OCI-LY7 (cell line): ENCODE measurements at regions not wholly inside any gene's neighbourhood (a gene's known extent, or its start where the extent isn't known, plus 50 kb on each side); places are given as distances from the start of the nearest gene placed in this dataset.

Source experiments
- BruUV-seq: library from RNA; stranded (reverse); fragments of 400-500 nt; replicated peaks from 2 replicates; lab custom pipeline; 2021; lab: Mats Ljungman, UMichigan
- CTCF ChIA-PET: fragments of 300-600 bp; sonication (Branson Sonifier 250); formaldehyde crosslinking; loops from one replicate; lab custom pipeline; 2022; ENCODE audit warnings: antibody characterized with exemption; ENCODE audit not compliant: unreplicated experiment; lab: Charles Lee
- POLR2A ChIA-PET: fragments of 300-600 bp; sonication (Branson Sonifier 250); formaldehyde crosslinking; loops from one replicate; lab custom pipeline; 2022; ENCODE audit warnings: antibody characterized with exemption; lab: Charles Lee
- DNase-seq: peaks from one replicate; pipeline ENCODE4 v3.0.0-alpha.2; 2015; ENCODE audit warnings: low spot score
- H2AFZ ChIP-seq: fragments of 200-600 bp; sonication (generic), shearing (Covaris generic); 2 replicates; pipeline ENCODE4 v1.6.1; 2014; ENCODE audit warnings: mild to moderate bottlenecking, antibody characterized with exemption, low read length, moderate library complexity
- H3K27ac ChIP-seq: fragments of 200-600 bp; sonication (generic); 2 replicates; pipeline ENCODE4 v1.5.1; 2014; ENCODE audit warnings: mixed run types, low read depth, mild to moderate bottlenecking, moderate library complexity, low read length, inconsistent platforms; ENCODE audit not compliant: poor library complexity, severe bottlenecking
- H3K36me3 ChIP-seq: fragments of 200-600 bp; sonication (generic); 2 replicates; pipeline ENCODE4 v1.6.1; 2014; ENCODE audit warnings: mild to moderate bottlenecking, antibody characterized with exemption, low read length, moderate library complexity, mixed read lengths; ENCODE audit not compliant: insufficient read depth
- H3K4me1 ChIP-seq: fragments of 200-600 bp; sonication (generic); 2 replicates; pipeline ENCODE4 v1.5.1; 2014; ENCODE audit warnings: mild to moderate bottlenecking, low read length; ENCODE audit not compliant: insufficient read depth, poor library complexity, severe bottlenecking
- H3K4me2 ChIP-seq: fragments of 200-600 bp; sonication (generic); 2 replicates; pipeline ENCODE4 v1.6.1; 2014; ENCODE audit warnings: mild to moderate bottlenecking, low read length
- H3K4me3 ChIP-seq: fragments of 200-600 bp; sonication (generic); 2 replicates; pipeline ENCODE4 v1.5.1; 2014; ENCODE audit warnings: mild to moderate bottlenecking, low read depth, low read length; ENCODE audit not compliant: poor library complexity, severe bottlenecking
- H3K79me2 ChIP-seq: fragments of 200-600 bp; sonication (generic); 2 replicates; pipeline ENCODE4 v1.6.1; 2016; ENCODE audit warnings: low read depth, mild to moderate bottlenecking, low read length, moderate library complexity, mixed read lengths; ENCODE audit not compliant: insufficient read depth
- H3K9me2 ChIP-seq: fragments of 200-600 bp; sonication (generic); 2 replicates; pipeline ENCODE4 v1.6.1; 2016; ENCODE audit warnings: mild to moderate bottlenecking, low read length, mixed read lengths; ENCODE audit not compliant: insufficient read depth
- H3K9me3 ChIP-seq: fragments of 200-600 bp; sonication (generic); 2 replicates; pipeline ENCODE4 v1.6.1; 2014; ENCODE audit warnings: mild to moderate bottlenecking, mixed run types, low read length, mixed read lengths
- H4K20me1 ChIP-seq: fragments of 200-600 bp; sonication (generic); 2 replicates; pipeline ENCODE4 v1.6.1; 2014; ENCODE audit warnings: mild to moderate bottlenecking, antibody characterized with exemption, low read length, moderate library complexity, mixed read lengths; ENCODE audit not compliant: insufficient read depth
- CTCF ChIP-seq: fragments of 200-600 bp; sonication (generic); conservative IDR thresholded peaks from 2 replicates; pipeline ENCODE4 v1.5.1; 2014; ENCODE audit warnings: mild to moderate bottlenecking, antibody characterized with exemption, low read length, moderate library complexity, mixed read lengths
- EZH2phosphoT487 ChIP-seq: fragments of 200-600 bp; sonication (generic); IDR thresholded peaks from 2 replicates; pipeline ENCODE4 v1.6.1; 2018; ENCODE audit warnings: low read depth, borderline replicate concordance, mild to moderate bottlenecking, mixed run types, antibody characterized with exemption, low read length, moderate library complexity, mixed read lengths
- intact Hi-C: fragments of 100-400 bp; cut with micrococcal nuclease; formaldehyde crosslinking; loops from one replicate; pipeline ENCODE4 v1.10.0; 2022; ENCODE audit not compliant: unreplicated experiment

- BruUV-seq, result no TSS peak
- POLR2A ChIA-PET, result no interaction called here
- Histone ChIP-seq H3K9me3 (no peaks in the 10 kb centered on the region), H3K27ac (no peak overlapping the region), H3K36me3 (no peaks in the 10 kb centered on the region), H4K20me1 (no peaks in the 10 kb centered on the region), H3K4me2 (no peak overlapping the region), H3K4me3 (no peak overlapping the region), H3K4me1 (no peaks in the 10 kb centered on the region), H3K9me2 (no peaks in the 10 kb centered on the region), H3K79me2 (no peaks in the 10 kb centered on the region), H2AFZ (no peak overlapping the region)
- intact Hi-C loops, result no loop called here
- no peak for TF ChIP-seq CTCF
- no peak for TF ChIP-seq EZH2phosphoT487
- DNase-seq, result no peak
- CTCF ChIA-PET, result no interaction called here
Observed at GRCh38 chr1:30508175-30508448, 215.3 kb downstream of the MATN1 start.

GRCh38 chr1:30507401-30508174, 215.8 kb downstream of the MATN1 start:
- no peak for TF ChIP-seq EZH2phosphoT487
- no peak for TF ChIP-seq CTCF
- Histone ChIP-seq H2AFZ (no peak overlapping the region), H3K4me1 (no peaks in the 10 kb centered on the region), H3K4me3 (no peak overlapping the region), H4K20me1 (no peaks in the 10 kb centered on the region), H3K36me3 (no peaks in the 10 kb centered on the region), H3K9me2 (no peaks in the 10 kb centered on the region), H3K79me2 (no peaks in the 10 kb centered on the region), H3K27ac (no peak overlapping the region), H3K4me2 (no peak overlapping the region), H3K9me3 (no peaks in the 10 kb centered on the region)
- POLR2A ChIA-PET, result no interaction called here
- no peak for DNase-seq
- intact Hi-C loops, result no loop called here
- no TSS peak for BruUV-seq
- CTCF ChIA-PET, result no interaction called here

GRCh38 chr1:30507016-30507312, 216.4 kb downstream of the MATN1 start:
- Histone ChIP-seq H3K4me2 (no peak overlapping the region), H4K20me1 (no peaks in the 10 kb centered on the region), H3K79me2 (no peaks in the 10 kb centered on the region), H3K4me1 (no peaks in the 10 kb centered on the region), H3K9me3 (no peaks in the 10 kb centered on the region), H2AFZ (no peak overlapping the region), H3K9me2 (no peaks in the 10 kb centered on the region), H3K4me3 (no peak overlapping the region), H3K36me3 (no peaks in the 10 kb centered on the region), H3K27ac (no peak overlapping the region)
- POLR2A ChIA-PET, result no interaction called here
- DNase-seq, result no peak
- no peak for TF ChIP-seq CTCF
- no peak for TF ChIP-seq EZH2phosphoT487
- BruUV-seq, result no TSS peak
- CTCF ChIA-PET, result no interaction called here
- intact Hi-C loops, result no loop called here
